Colonic mucosa (tissue), 4 donors: ENCODE measurements at regions not wholly inside any gene's neighbourhood (a gene's known extent, or its start where the extent isn't known, plus 50 kb on each side); places are given as distances from the start of the nearest gene placed in this dataset.

Experiments used
- DNase-seq: peaks from one replicate; pipeline ENCODE4 v3.0.0-alpha.2; 2020
- H3K27ac ChIP-seq: fragments of 200-600 bp; one replicate; pipeline ENCODE4 v1.8.0; 2021
- H3K27me3 ChIP-seq: fragments of 200-600 bp; one replicate; pipeline ENCODE4 v1.8.0; 2021
- H3K36me3 ChIP-seq: fragments of 200-600 bp; one replicate; pipeline ENCODE4 v1.8.0; 2021
- H3K4me1 ChIP-seq: fragments of 200-600 bp; one replicate; pipeline ENCODE4 v1.8.0; 2021; ENCODE audit warnings: mild to moderate bottlenecking
- H3K4me3 ChIP-seq: fragments of 200-600 bp; one replicate; pipeline ENCODE4 v1.8.0; 2021
- H3K9ac ChIP-seq, 2 donors: one replicate each; pipeline ENCODE4 v1.7.0; 2013; ENCODE audit warnings: control low read depth in 2 of 2, low read depth in 2 of 2, low read length in 2 of 2
- H3K9me3 ChIP-seq: fragments of 200-600 bp; one replicate; pipeline ENCODE4 v1.8.0; 2021
- intact Hi-C: fragments of 100-400 bp; cut with DNase I; formaldehyde crosslinking; loops from one replicate; pipeline ENCODE4 v1.14.1; 2022
- TF ChIP-seq, protein P1 (sequence below): fragments of 200-600 bp; IDR thresholded peaks from one replicate; pipeline ENCODE4 v1.8.0; 2022; ENCODE audit warnings: antibody characterized with exemption, mild to moderate bottlenecking
- donor health status: healthy.
- donor health status: DM: no; HTN: no; CAD: no.
- donor health status: DM: no; HTN: no; CAD: no.

DNA sequence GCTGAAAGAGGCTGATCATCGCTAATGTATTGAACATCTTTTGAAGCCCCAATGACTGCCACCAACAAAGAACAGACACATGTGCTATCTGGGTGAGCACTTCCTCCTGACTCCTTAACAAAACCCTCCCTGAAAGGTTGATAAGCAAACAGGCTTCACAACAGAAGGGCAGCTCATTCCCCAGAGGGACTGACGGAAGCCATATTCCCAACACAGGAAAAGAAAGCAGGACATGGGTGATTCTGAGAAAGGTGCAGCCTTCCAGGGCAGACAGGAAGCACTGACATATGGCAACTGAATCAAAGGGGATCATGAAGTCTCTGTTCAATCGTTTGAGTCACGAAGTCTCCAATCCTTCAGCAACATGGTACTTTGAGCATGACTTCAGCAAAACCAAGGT lies 929.0 kb downstream of the MCTP2 start:
- Histone ChIP-seq H3K9me3 (no peaks in the 10 kb centered on the region), H3K27ac (no peak overlapping the region), H3K27me3 (no peaks in the 10 kb centered on the region), H3K36me3 (no peaks in the 10 kb centered on the region), H3K9ac (no peak overlapping the region), H3K4me3 (no peak overlapping the region), H3K4me1 (no peaks in the 10 kb centered on the region)
- TF ChIP-seq, protein P1, sequence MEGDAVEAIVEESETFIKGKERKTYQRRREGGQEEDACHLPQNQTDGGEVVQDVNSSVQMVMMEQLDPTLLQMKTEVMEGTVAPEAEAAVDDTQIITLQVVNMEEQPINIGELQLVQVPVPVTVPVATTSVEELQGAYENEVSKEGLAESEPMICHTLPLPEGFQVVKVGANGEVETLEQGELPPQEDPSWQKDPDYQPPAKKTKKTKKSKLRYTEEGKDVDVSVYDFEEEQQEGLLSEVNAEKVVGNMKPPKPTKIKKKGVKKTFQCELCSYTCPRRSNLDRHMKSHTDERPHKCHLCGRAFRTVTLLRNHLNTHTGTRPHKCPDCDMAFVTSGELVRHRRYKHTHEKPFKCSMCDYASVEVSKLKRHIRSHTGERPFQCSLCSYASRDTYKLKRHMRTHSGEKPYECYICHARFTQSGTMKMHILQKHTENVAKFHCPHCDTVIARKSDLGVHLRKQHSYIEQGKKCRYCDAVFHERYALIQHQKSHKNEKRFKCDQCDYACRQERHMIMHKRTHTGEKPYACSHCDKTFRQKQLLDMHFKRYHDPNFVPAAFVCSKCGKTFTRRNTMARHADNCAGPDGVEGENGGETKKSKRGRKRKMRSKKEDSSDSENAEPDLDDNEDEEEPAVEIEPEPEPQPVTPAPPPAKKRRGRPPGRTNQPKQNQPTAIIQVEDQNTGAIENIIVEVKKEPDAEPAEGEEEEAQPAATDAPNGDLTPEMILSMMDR = no peak
- intact Hi-C loops = no loop called here
- DNase-seq = no peak

DNA sequence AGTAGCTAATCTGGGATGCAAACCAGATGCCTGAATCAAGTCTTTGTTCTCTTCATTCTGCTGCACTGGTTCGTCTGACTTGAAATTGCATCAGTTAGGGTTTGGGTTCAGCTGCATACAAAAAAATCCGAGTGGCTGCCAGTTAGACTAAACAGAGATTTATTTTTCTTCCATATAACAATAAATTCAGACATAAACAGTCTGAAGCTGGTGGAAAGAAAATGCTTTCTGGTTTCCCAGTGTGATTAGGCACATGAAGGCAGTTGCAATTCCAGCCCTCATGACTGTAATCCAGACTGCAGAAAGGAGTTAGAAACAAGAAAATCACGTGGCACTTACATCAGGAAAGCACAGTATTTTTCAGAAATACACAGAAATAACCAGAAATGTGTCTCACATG lies 930.7 kb downstream of the MCTP2 start:
- Histone ChIP-seq H3K4me3 (no peak overlapping the region), H3K36me3 (no peaks in the 10 kb centered on the region), H3K27me3 (no peaks in the 10 kb centered on the region), H3K4me1 (no peaks in the 10 kb centered on the region), H3K27ac (no peak overlapping the region), H3K9me3 (no peaks in the 10 kb centered on the region), H3K9ac (no peak overlapping the region)
- DNase-seq = no peak
- TF ChIP-seq, protein P1 = no peak
- intact Hi-C loops = no loop called here

DNA sequence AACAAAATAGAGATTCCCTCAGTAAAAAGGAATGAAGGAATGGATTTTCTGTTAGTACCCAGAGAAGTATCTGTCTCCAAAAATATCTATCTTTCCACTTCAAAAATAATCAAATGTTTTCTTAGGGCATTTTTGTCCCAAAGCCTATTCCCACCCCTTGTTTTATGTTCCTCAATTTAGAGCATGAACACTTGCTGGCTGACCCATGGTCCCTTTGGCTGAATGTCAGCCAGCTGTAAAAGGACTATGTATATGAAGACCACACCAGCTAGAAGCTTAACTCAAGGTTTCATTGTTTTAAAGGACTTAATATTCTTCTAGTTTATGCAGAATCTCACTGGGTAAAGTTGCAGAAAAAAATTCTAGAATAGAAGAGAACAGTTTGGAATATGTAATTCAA lies 931.2 kb downstream of the MCTP2 start:
- TF ChIP-seq, protein P1 = no peak
- no peaks in the 10 kb centered on the region for H3K4me1 ChIP-seq
- H3K9me3 ChIP-seq = no peaks in the 10 kb centered on the region
- intact Hi-C loops = no loop called here
- no peak overlapping the region for H3K27ac ChIP-seq
- no peaks in the 10 kb centered on the region for H3K36me3 ChIP-seq
- DNase-seq = no peak
- H3K4me3 ChIP-seq = no peak overlapping the region
- no peak overlapping the region for H3K9ac ChIP-seq
- H3K27me3 ChIP-seq = no peaks in the 10 kb centered on the region

- Histone ChIP-seq H3K9me3 (no peaks in the 10 kb centered on the region), H3K27me3 (no peaks in the 10 kb centered on the region), H3K27ac (no peak overlapping the region), H3K9ac (no peak overlapping the region), H3K4me3 (no peak overlapping the region), H3K36me3 (no peaks in the 10 kb centered on the region), H3K4me1 (no peaks in the 10 kb centered on the region)
- TF ChIP-seq, protein P1 = no peak
- no peak for DNase-seq
- intact Hi-C loops = no loop called here
These were observed 931.7 kb downstream of the MCTP2 start for GRCh38 chr15:95162967-95163531.

GRCh38 chr15:95168152-95168551 lies 936.8 kb downstream of the MCTP2 start:
- intact Hi-C loops = no loop called here
- TF ChIP-seq, protein P1 = no peak
- H3K4me3 ChIP-seq = no peak overlapping the region
- no peaks in the 10 kb centered on the region for H3K4me1 ChIP-seq
- H3K36me3 ChIP-seq = no peaks in the 10 kb centered on the region
- no peak overlapping the region for H3K27ac ChIP-seq
- no peaks in the 10 kb centered on the region for H3K9me3 ChIP-seq
- DNase-seq = no peak
- H3K27me3 ChIP-seq = no peaks in the 10 kb centered on the region
- no peak overlapping the region for H3K9ac ChIP-seq
